NCI-H187 (cell line): ENCODE measurements at regions not wholly inside any gene's neighbourhood (a gene's known extent, or its start where the extent isn't known, plus 50 kb on each side); places are given as distances from the start of the nearest gene placed in this dataset.

Experiments
- DNase-seq, 2 experiments: peaks; one replicate each; lab custom pipeline; 2025; lab: John Stamatoyannopoulos, UW

- no peak for DNase-seq
Observed at GRCh38 chr21:25375675-25376074, 231.6 kb downstream of the MRPL39 start.

GRCh38 chr21:25373126-25374082, 233.9 kb downstream of the MRPL39 start:
- DNase-seq: no peak

- no peak for DNase-seq
Observed at GRCh38 chr21:25371841-25372425, 235.3 kb downstream of the MRPL39 start.

DNA sequence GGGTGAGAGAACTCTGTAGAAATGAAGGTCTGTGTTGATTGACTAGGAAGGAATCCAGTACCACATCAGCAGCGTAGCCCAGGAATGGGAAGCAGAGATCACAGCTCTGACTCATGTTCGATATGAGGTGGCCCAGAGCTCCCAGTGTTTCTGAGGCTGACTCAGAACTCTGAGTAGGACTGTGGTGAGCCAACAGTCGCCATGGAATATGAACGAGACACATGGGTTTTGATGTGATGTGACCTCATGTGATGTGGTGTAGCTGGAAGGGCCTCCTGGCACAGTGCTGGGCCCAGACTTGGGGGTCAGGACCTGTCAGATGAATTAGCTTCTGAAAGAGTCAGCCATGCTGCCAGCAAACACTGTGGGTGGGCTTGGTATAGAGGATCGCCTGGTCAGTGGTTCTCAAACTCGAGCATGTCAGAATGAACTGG, 237.0 kb downstream of the MRPL39 start:
- DNase-seq: no peak

- DNase-seq: no peak
Observed at GRCh38 chr21:25369524-25370300, 237.6 kb downstream of the MRPL39 start.

DNA sequence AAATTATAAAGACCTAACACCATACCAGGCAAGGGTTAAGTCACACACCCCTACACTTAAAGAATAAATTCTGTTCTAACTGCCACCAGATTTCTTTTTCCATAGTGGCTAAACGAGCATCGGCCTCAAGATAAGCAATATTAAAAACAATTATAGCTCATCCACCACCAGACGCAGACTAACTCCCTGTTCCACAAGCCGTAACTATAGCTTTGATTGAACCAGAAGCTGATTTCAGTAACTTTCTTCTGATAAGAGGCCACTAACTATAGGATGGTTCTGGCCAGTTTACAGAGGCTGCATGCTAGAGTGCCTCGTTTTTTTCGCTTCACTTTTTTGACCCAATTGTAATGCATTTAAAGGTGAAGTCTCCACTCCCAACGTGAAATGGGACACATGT, 238.8 kb downstream of the MRPL39 start:
- DNase-seq: no peak

DNA sequence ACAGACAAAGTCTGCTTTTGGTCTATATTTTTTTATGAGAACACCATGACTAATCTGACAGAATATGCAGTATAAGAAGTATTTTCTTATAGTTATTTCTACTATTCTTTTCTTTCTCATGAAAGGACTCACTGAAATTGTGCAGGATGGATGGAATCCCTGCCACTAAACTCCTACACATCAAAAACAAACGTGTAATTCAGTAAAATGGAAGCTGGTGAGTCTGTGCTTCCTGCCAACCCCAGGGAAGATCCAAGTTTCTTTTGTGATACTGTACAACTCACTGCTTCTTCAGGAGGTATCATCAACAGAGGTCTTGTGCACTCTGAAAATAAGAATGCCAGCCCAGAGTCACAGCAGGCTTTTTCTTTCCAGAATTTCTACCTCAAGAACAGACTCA, 241.2 kb downstream of the MRPL39 start:
- DNase-seq: no peak

DNA sequence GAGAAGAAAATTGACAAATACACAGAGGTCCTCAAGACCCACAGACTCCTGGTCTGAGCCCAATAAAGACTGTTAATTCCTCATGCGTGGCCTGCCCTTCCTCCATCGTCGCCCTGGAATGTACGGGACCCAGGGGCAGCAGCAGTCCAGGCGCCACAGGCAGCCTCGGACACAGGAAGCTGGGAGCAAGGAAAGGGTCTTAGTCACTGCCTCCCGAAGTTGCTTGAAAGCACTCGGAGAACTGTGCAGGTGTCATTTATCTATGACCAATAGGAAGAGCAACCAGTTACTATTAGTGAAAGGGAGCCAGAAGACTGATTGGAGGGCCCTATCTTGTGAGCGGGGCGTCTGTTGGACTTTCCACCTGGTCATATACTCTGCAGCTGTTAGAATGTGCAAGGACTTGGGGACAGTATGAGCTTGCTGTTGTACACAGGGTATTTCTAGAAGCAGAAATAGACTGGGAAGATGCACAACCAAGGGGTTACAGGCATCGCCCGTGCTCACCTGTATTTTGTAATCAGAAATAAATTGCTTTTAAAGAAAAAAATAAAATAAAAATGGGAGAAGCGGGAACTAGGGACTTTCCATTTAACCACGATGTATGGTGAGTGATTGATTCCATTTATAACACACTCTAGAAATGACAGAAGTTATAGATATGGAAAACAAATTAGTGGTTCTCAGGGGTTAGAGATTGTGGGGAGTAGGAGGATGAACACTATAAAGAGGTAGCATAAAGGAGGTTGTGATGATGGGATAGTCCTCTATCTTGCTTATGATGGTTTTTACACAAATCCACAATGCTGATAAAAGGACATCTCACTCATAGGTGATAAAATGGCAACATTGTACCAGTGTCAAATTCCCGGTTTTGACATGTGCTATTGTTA, 244.7 kb downstream of the MRPL39 start:
- DNase-seq: no peak

DNA sequence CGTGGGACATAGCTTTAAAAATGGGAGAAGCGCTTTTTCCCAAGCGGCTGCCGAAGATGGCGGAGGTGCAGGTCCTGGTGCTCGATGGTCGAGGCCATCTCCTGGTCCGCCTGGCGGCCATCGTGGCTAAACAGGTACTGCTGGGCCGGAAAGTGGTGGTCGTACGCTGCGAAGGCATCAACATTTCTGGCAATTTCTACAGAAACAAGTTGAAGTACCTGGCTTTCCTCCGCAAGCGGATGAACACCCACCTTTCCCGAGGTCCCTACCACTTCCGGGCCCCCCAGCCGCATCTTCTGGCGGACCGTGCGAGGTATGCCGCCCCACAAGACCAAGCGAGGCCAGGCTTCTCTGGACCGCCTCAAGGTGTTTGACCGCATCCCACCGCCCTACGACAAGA, 245.5 kb downstream of the MRPL39 start:
- DNase-seq: no peak

GRCh38 chr21:25361097-25361496, 246.2 kb downstream of the MRPL39 start:
- DNase-seq: no peak

DNA sequence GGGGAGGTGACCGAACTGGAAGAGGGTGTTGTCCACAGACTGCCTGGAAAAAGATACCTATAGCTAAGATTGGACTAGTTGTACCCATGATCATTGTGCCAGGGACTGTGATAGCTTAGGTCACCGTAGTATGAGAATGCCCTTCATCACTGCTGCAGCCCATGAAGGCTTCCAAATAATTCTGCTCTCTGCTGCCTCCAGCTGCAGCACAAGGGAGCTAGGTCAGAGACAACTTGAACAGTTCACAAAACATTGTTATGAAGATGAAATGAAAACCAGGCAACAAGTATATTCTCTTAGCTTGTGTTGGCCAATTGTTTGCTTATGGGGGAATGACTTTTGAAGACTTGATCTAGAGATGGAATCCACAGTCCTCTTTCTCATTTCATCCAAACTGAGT, 246.7 kb downstream of the MRPL39 start:
- no peak for DNase-seq

DNA sequence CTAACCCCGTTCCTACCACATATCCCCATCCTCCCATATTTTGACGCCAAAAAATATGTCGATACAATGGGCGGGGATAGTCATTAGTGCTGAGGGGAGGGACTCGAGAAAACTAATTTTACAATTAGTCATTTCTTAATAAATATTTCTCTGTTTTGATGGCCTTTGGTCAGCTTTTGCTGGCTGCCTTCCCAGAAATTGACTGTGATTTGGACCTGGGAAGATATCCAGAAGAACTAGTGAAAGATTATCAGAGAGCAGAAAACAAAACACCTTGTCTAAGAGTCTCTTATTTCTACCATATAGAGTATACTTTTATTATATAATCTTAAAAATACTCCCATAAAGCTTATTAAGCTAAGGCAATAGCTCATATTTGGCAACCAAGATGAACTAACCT, 247.6 kb downstream of the MRPL39 start:
- DNase-seq: no peak

DNA sequence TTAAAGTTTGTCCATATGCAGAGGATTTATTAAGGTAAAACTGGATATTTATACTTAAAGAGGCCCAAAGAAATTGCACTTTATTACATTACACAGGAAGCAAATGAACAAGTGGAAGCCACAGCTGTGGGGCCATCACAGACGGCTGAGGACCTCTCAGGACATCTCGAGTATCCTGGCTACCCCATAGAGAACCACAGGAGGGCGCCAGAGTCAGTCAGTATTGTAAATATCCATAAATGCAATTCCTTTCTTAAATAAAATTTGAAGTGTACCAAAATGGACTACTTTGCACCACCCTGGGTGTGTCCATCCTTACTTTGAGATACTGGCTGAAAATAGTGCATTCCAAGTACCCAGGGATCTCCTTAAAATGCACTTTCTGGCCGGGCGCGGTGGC, 257.2 kb downstream of the MRPL39 start:
- DNase-seq: no peak

- no peak for DNase-seq
Observed at GRCh38 chr21:25343774-25344545, 263.3 kb downstream of the MRPL39 start.

GRCh38 chr21:25342816-25343215, 264.5 kb downstream of the MRPL39 start:
- no peak for DNase-seq

DNA sequence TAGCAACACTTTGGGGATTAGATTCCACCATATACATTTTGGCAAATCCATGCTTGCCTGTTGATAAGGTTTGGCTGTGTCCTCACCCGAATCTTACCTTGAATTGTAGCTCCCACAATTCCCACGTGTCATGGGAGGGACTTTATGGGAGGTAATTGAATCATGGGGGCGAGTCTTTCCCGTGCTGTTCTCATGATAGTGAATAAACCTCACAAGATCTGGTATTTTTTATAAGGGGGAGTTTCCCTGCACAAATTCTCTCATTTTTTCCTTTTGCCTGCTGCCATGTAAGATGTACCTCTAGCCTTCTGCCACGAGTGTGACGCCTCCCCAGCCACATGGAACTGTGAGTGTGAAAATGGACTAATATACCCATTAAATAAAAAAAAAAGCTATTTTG, 265.3 kb downstream of the MRPL39 start:
- DNase-seq: no peak

DNA sequence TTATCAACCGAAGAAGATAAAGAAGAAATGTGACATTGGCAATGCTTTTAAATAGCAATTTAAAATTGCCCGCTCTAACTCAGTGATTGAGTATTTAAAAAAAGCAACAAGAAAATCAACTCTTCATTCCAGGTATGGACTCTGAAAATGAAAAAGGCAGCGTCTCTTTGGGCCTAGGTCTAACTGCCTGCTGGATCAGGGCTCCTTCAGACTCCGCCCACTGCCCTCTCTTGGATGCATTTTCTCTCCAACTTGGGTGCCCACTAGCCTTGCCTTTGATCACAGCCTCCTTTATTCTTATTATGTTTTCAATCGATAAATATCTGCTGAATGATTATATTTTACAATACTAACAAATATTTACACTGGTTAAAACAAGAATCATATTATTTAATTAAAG, 268.9 kb downstream of the MRPL39 start:
- DNase-seq: no peak

GRCh38 chr21:25334046-25334730, 273.1 kb downstream of the MRPL39 start:
- DNase-seq: no peak

GRCh38 chr21:25331286-25331685, 276.0 kb downstream of the MRPL39 start:
- no peak for DNase-seq

DNA sequence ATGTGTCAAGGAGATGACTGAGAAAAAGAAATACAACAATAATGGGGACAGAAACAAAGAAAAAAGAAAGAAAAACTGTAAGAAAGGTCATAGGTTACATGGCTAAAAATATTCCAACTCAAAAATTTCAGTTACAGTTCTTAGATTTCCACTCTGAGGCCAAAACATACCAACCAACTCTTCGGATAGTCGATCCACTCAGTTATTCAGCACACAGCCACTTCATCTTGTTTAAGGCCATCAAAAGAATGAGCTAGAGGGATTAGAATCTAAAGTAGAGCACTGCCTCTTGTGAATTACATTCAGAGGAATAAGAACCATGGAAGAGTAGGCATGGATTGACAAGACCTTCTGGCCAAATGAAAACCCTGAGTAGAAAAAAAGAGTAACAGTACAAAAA, 277.0 kb downstream of the MRPL39 start:
- DNase-seq: no peak
